ENCODE measurements at regions not wholly inside any gene's neighbourhood (a gene's known extent, or its start where the extent isn't known, plus 50 kb on each side); places are given as distances from the start of the nearest gene placed in this dataset.

DNA sequence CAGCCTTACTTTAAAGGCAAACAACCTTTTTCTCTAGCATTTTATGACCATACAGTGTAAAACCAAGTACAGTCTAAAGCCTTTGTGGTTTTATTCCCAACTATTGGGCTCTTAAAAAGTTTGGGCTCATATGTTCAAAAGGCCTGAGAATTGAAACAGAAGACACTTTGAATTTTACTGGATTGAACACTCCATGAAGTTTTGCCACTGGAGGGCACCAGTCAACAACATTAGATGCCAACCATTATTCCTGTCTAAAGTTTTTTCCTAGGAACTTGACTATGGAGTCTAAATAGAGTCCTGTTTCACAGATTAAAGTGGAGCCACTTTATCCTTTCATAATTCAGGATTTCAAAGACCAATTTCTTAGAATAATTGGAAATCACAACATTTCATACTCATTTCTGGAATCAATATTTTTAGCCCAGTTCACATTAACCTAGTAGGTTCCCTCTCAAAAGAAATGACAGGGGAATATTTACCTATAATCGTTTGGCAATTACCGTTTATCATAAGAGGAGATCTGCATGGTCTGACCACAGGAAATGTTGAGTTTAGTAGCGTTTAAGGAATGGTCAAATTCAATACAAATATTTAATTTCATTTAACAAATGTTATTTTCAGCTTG, 244.1 kb upstream of the PDZRN3 start:
- Mint-ChIP-seq H3K4me3 (no peak overlapping the region), H3K27ac (ENCODE audit: unreplicated experiment) (no peak overlapping the region), H3K9me3 (no peaks in the 10 kb centered on the region), H3K36me3 (ENCODE audit: low read depth) (no peaks in the 10 kb centered on the region), H3K4me1 (no peaks in the 10 kb centered on the region), H3K27me3 (ENCODE audit: low read depth) (no peaks in the 10 kb centered on the region)
- TF ChIP-seq, protein P1, sequence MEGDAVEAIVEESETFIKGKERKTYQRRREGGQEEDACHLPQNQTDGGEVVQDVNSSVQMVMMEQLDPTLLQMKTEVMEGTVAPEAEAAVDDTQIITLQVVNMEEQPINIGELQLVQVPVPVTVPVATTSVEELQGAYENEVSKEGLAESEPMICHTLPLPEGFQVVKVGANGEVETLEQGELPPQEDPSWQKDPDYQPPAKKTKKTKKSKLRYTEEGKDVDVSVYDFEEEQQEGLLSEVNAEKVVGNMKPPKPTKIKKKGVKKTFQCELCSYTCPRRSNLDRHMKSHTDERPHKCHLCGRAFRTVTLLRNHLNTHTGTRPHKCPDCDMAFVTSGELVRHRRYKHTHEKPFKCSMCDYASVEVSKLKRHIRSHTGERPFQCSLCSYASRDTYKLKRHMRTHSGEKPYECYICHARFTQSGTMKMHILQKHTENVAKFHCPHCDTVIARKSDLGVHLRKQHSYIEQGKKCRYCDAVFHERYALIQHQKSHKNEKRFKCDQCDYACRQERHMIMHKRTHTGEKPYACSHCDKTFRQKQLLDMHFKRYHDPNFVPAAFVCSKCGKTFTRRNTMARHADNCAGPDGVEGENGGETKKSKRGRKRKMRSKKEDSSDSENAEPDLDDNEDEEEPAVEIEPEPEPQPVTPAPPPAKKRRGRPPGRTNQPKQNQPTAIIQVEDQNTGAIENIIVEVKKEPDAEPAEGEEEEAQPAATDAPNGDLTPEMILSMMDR (conservative IDR thresholded peaks at IDR 0.05), result peak; percentile 82
- DNase-seq (ENCODE audit: low read depth, low spot score), result peak; percentile 54

DNA sequence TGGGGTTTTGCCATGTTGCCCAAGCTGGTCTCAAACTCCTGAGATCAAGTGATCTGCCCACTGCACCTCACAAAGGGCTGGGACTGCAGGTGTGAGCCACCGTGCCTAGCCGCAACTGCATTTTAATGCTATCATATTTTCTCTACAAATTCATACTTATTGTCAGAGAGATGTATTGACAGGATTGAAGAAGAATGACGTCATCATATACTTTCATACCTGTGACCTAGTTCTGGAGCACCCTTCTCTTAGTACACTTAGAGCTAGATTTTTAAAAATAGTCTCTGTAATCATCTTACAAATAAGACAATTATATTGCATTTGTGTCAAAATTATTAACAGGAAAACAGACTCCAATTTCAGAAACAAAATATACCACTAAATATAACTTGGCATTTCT, 242.8 kb upstream of the PDZRN3 start:
- no peak overlapping the region for H3K27ac Mint-ChIP-seq (ENCODE audit: unreplicated experiment)

DNA sequence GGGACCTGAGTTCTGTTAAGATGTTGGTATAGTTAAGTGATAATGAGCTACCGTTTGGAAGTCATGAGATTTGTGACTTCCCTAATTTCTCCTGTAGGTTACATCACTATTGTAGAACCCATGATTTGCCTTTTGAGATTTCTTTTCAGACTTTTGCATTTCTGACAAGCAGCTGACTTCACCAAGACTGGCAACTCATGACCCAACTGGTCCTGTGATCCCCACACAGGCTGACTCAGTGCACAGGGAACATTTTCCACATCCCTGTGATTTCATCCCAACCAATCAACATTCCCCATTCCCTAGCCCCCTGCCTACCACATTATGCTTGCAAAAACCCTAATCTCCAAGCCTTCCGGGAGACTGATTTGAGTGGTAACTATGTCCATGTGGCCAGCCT, 242.1 kb upstream of the PDZRN3 start:
- Mint-ChIP-seq H3K27me3 (ENCODE audit: low read depth) (no peaks in the 10 kb centered on the region), H3K27ac (ENCODE audit: unreplicated experiment) (no peak overlapping the region), H3K36me3 (ENCODE audit: low read depth) (peaks cover under 1% of the 10 kb centered on the region), H3K4me1 (no peaks in the 10 kb centered on the region), H3K4me3 (no peak overlapping the region), H3K9me3 (no peaks in the 10 kb centered on the region)
- no peak for DNase-seq (ENCODE audit: low read depth, low spot score)
- TF ChIP-seq, protein P1 (conservative IDR thresholded peaks at IDR 0.05), result no peak

More for the DNA sequence above, 242.8 kb upstream of the PDZRN3 start:
- H3K27me3 Mint-ChIP-seq (ENCODE audit: low read depth), result no peaks in the 10 kb centered on the region
- no peaks in the 10 kb centered on the region for H3K4me1 Mint-ChIP-seq
- DNase-seq (ENCODE audit: low read depth, low spot score), result no peak
- H3K9me3 Mint-ChIP-seq, result no peaks in the 10 kb centered on the region
- TF ChIP-seq, protein P1 (conservative IDR thresholded peaks at IDR 0.05), result no peak
- H3K4me3 Mint-ChIP-seq, result no peak overlapping the region
- H3K36me3 Mint-ChIP-seq (ENCODE audit: low read depth), result no peaks in the 10 kb centered on the region

DNA sequence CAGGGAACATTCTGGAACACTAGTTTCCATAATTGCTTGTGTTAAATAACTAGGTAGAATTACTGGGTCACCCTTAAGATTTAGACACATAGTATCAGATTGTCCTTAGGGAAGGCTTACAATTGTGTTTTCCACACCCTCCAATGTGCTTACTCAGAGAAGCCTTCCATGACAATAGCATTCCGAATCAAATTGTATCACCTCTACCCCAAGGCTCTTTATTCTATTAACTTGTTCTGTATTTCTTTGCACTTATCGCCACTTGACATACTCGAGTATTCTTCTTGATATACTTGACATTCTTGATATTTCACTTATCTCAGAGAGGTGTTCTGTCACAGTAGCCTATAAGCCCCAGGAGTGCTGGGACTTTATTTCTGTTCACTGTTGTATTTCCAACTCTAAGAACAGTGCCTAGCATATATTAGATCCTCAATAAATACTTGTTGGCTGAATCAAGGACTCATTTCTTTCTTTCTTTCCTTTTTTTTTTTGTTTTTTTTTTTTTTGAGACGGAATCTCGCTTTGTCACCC, 238.9 kb upstream of the PDZRN3 start:
- Mint-ChIP-seq H3K4me1 (no peaks in the 10 kb centered on the region), H3K27ac (ENCODE audit: unreplicated experiment) (no peak overlapping the region), H3K4me3 (no peak overlapping the region), H3K36me3 (ENCODE audit: low read depth) (peaks cover 2% of the 10 kb centered on the region), H3K27me3 (ENCODE audit: low read depth) (no peaks in the 10 kb centered on the region), H3K9me3 (no peaks in the 10 kb centered on the region)
- DNase-seq (ENCODE audit: low read depth, low spot score), result no peak
- TF ChIP-seq, protein P1 (conservative IDR thresholded peaks at IDR 0.05), result no peak

DNA sequence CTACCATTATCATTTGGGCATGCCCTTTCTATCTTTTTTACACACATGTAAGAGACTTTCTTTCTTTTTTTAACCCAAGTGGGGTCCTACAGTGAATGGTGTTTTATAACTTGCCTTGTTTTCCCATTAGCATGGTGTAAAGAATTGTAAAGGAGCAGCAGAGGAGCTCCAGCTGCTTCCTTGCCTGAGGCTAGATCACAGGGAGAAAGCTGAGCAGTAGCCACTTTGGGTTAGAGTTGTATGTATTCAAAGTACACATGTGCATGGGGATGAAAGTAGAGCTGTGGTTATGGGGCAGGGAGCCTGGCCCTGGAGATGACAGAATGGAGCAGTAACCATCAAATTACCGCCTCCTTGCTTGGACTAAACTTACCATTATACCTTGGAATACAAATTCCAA, 231.1 kb upstream of the PDZRN3 start:
- no peaks in the 10 kb centered on the region for H3K9me3 Mint-ChIP-seq
- H3K4me3 Mint-ChIP-seq, result no peak overlapping the region
- TF ChIP-seq, protein P1 (conservative IDR thresholded peaks at IDR 0.05), result no peak
- peaks cover 5% of the 10 kb centered on the region for H3K27me3 Mint-ChIP-seq (ENCODE audit: low read depth)
- DNase-seq (ENCODE audit: low read depth, low spot score), result no peak
- no peak overlapping the region for H3K27ac Mint-ChIP-seq (ENCODE audit: unreplicated experiment)
- H3K4me1 Mint-ChIP-seq, result peaks cover 7% of the 10 kb centered on the region
- H3K36me3 Mint-ChIP-seq (ENCODE audit: low read depth), result no peaks in the 10 kb centered on the region
